Stimulated activated CD4-positive, alpha-beta T cell treated with anti-CD3 and anti-CD28 coated beads, TNF-alpha, amount 100 ng/mL, for 1 hour (primary cell): ENCODE measurements at regions not wholly inside any gene's neighbourhood (a gene's known extent, or its start where the extent isn't known, plus 50 kb on each side); places are given as distances from the start of the nearest gene placed in this dataset.

Experiments used
- DNase-seq, 3 donors: peaks; one replicate each; pipeline ENCODE4 v3.0.0-alpha.2; 2020; ENCODE audit warnings: low read depth in 3 of 3, low spot score in 1 of 3

DNA sequence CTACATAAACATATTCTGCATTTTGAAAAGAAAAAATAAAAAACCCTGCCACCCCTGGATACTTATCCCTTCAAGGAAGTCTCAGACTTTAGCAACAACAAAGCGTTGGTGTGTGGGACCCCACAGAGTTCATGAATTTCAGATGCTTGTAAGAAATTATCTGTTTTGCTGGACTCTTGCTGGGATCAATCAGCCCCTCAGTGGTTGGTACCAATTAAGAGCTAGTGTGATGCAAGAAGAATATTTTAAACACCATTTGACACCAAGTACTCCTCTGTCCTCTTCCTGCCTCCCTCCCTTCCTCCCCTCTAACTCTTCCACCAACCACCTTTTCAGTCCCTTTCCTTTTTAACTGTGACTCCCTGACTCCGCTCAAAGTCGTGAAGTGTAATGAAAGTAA, 51.5 kb downstream of the SST start:
- DNase-seq: no peak

DNA sequence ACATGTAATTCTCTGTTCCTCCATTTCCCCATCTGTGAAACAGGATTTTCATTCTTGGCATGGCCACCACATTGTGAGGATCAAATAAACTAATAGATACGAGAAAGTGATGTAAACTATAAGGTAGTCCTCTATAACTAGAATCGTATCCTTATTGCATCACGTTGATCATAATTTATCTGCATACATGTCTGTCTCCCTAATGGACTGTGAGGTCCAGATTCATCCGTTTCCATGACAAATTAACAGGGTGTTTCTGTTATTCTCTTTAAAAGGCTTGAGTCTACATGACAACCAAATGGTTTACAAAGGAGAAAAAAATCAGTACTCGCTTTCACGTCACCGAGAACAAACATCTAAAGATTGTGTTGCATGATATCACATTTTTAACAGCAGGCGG, 53.0 kb downstream of the SST start:
- DNase-seq: no peak

DNA sequence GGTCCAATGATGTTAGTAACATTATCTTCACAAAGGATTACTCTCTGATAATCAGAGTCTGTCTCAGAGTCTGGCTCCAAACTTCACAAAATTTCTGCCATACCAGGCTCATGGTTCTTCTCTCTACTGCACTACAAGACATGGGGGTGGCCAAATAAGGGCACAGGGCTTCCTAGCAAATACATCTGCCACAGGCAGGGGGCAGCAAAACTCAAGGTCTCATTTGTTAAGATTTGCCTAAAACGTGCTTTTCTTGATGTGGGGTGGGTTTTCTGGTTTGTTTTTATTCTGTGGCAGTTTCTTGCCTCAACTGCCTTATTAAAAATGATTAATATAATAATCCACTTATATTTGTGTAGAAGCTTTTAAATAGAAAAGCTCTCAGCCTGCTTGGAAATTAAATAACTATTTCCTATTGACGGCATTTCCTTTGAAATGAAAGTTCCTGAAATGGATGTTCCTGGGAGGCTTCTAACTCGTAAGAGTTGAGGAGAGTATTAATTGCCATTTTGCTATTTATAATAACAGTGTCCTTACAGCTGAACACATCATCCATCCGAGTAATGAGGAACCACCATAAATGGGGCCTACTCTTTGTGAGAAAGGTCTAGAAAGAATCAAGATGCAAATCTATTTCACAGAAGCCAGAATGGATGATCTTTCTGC, 53.8 kb downstream of the SST start:
- peak in 2 of 3 donors; percentile 1 to 39 for DNase-seq

DNA sequence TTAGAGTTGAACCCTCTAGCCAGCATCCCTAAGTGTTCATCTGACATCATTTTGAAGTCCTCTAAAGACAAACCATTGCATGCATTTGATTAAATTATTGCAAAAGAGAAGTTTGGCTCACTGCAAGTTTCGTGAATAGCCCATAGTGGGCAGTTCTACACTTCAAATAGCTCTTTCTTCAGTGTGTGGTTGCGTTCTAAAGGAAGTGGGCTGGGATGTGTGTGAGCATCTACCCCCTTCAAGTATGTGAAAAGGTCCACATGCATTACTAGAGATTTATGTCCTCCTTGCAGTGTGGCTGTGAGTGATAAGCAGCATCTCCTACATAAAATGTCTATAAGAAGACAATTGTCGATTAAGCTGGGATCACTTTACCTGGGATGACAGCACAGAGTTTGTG, 54.6 kb downstream of the SST start:
- no peak for DNase-seq

DNA sequence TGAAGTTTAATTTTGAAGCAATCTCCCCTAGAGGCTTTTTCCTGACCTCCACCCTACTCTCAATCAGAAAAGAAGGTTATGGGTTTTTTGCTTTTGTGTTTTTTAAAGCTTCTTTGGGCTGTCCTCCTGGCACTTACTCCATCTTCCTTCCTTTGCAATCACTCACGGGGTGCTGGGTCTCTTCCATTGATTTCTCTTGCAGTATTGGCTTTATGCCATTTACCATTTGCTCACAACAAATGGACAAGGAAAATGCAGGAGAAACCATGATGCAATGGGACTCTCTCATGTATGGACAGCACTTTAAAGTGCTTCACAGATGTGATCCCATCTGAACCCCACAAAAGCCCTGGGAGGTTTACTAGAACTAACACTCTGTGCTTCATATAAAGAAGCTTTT, 57.5 kb downstream of the SST start:
- no peak for DNase-seq

DNA sequence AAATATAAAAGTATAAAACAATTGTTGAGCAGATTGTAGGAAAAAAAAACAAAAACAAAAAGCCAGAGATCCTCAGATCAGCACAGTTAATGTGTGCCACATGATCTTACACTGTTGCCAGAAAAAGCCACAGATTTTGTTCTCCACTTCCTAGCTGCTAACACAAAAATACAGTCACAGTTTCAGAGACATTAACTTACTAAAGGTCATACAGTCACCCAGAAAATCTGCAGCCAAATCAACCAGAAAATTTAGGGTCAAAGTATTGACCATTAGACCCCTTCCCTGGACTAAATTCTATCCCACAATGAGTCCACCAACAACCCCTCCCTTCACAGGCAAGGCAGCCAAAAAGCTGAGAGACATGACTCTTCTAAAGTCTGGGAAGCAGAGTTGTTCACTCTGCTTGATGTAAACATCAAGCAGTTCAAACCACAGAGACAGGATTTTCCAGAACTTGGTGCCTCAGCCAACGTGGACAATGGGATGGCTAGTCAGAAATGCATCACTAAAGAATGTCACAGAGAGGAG, 59.1 kb downstream of the SST start:
- no peak for DNase-seq

DNA sequence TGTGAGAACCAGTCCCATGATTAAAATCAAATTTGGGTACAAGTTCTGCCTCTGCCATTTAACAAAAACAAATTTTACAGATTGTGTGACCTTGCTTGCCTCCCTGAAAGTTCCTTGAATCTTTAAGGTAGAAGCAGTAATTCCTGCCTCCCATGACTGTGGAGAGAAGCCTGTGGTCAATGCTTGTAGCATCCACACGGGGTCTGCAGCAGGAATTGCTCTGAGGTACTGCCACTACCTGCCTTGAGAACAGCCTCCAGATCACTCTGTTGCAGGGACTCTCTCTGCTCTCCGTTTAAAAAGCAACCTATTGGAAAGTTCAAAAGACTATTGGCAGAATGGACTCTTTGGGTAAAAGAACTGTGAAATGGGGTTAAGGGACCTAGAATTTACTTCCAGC, 75.9 kb downstream of the SST start:
- no peak for DNase-seq

DNA sequence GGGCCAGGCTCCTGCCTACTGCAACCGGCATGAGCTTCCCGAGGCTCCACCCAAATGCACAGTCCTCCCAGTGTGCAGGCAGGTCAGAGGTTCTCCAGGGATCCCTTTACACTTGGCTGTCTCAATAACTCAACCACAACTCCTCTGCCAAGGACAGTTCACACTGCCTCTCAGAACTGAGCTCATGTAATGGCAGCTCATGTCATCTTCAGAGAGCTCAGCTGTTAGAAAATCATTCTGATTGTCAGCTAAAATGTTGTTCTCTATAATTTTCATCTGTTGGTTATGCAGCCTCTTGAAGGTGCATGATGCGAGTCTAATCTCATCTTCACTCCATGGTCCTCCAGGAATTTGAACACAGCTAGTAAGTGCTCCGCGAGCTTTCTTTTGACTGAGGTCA, 76.7 kb downstream of the SST start:
- DNase-seq: no peak

DNA sequence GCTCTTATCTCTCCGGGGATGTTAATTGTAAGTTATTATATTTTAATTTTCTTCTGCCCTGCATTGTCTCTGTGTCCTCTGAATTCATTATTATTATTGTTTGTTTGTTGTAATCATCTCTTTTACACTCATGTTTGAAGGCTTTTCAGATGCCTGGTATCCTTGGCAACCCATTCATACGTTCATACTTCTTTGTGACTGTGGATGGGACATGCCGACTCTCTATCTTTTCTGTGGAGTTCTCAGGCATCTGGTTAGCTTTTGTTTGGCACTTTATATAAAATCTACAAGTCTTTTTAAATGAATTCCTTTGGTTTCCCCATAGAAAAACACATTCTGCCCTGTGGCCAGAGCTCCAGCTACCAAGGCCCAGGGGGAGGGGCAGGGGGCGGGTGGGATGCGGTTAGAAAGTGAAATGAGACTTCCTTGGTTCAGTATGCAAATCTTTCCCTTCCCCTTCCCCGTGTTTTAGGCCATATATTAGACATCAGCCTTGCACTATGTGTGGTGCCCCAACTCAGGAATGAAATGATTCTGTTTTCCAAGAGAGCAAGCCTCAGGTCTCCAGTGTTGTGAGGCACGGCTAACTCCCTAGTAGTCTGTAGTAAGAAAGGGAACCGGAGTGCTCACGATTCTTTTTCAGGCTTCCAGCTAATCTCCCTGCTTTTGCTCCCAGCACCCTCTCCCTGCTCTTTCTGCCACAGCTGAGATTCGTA, 79.2 kb downstream of the SST start:
- no peak for DNase-seq

DNA sequence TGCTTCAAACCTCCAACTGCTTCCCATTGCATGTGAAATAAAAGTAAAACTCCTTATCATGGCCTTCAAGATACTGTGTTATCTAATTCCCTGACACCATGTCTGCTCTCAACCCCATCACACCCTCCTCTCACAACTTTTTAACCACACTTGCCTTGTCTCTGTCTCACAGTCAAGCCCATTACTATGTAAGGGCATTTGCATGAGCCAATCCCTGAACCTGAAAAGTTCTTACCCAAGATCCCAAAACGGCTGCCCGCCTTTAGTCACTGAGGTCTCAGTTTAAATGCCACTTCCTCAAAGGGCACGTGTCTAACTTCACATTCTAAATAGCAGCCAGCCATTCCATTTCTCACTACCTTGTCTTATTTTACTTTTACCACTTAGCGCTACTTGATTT, 83.1 kb downstream of the SST start:
- no peak for DNase-seq

DNA sequence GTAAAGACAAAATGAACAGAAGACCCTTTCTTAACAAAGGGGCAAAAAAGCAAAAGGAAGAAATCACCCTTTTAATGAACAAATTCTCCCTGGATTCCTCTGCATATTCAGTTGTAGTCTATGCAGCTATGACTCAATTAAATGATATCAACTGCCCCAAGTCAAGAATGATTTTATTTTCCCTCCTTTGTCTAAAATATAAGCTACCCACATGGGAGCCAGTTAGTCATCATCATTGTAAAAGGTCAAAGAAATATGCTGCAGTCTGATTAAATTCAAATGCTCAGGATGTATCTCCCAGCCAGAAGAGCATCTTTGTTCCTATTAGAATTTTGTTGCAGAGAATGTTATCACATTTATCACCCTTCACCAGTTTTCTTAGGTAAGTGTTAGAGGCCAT, 84.0 kb downstream of the SST start:
- DNase-seq: no peak

DNA sequence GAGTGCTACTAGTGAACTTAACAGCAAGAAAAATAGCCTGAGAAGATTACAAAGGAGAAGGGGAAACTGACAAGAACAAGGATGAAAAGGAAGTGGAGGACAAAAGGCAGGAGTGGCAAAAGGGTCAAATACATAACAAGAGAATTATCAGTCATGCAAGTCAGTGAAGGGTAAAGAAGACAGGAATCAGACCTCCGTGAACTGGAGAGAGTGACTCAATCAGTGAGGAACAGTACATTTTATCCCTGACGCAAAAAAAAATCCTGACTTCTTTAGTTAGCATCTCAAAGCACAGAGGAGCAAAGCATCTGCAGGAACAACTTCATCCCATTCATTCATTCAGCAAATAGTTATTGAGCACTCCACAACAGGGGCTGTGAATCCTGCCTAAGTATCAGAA, 97.8 kb downstream of the SST start:
- DNase-seq: no peak

DNA sequence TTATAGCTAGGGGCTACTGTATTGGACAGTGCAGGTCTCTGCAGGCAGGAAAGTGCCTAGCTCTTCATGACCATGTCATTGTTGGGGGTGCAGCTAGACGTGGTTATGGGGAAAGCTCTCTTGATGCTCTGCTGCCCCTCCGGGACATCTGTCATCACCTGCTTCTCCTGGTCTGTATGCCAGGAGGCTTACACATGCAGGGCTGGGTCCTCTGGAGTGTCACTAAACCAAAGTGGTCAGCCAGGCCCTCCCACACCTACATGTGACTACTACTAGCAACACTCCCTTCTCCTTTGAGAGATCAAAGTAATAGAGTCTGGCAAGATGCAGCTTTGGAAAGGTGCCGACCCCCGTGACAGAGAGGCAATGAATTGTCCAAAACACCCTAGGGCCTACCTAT, 98.5 kb downstream of the SST start:
- no peak for DNase-seq

DNA sequence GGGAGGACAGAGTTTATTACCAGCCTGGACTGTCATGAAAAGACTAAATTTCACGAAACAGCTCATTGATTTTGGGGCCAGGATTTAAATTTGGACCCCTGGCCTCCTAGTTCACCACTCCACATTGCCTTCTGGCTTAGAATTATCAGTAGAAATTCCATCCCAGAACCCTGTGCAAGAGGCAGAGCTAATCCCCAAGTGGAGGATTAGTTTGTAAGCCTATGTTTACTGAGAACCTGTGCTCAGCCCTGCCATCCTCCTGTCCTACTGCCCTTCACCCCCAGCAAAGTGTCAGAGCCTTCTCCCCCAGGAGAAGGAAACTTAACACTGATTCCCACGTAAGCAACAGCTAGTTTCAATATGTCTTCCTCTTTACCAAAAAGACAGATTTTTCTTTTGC, 99.4 kb downstream of the SST start:
- no peak for DNase-seq

DNA sequence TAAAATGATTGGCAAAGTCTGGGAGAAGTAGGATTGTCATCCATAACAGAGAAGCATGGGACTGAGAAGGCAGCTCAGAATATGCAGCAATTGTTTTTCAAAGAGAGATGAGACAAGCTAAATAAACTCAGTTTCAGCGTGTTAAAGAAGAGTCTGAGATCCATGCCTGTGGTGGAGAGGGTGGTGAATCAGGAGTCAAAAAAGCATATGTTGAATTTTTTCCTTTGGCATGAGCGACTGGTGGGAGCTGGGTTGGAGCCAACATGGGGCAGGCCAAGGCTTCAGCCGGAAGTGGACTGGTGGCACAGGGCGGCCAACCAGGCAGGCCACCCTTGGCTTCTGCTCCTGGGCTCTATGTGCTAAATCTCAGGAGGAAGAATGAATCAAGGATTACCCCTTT, 102.0 kb downstream of the SST start:
- DNase-seq: no peak

DNA sequence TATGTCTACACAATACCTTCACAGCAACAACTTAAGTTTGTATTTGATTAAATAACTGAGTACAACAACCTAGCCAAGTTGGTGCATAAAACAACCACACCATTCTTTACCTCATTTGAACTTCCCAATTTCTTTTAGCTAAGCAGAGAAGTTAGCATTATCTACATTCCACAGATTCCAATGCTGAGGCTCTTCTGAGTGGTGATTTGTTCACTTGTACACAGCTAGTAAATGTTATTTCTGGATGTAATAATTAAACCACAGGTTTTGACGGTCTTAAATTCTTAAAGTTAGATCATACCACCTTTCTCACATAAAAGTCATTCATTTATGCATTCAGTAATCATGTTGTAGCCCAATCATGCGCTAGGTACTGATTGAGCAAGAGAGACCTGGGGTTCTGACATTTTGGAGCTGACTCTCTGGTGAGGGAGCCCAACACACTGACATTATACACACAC, 102.5 kb downstream of the SST start:
- DNase-seq: no peak

DNA sequence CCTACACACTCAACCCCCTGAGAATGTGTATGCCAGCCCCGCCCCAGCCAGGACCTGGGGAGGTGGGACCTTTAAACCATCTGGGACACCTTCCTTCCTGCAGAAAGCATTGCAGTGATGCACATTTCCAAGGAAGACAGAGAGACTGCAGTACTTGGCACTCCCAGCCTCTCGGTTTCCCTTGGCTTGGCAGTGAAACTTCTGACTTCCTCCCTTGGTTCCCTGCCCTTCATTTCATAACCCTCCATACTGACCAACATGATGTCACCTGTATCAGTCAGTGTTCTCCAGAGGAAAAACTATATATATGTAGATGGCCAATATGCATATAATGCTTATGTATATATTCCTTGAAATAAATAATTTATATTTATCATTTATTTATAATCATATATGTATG, 103.2 kb downstream of the SST start:
- DNase-seq: no peak

DNA sequence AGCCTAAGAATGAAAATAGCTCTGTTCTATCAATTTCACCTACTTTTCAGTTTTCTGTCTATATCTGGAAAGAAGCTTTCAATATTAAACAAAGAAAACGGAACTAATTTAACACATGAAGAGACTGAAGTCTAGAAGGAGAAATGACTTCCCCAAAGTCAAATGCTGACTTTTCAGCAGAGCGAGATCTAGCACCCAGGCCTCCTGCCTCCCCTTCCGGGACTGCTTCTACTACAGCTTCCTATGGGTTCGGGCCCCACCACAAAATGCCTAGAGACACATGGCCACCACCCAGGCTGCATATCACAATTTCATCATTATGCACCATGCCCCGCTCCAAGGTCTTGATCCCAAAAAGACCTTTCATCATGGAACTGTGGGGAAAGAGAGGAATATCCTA, 104.5 kb downstream of the SST start:
- DNase-seq: no peak

DNA sequence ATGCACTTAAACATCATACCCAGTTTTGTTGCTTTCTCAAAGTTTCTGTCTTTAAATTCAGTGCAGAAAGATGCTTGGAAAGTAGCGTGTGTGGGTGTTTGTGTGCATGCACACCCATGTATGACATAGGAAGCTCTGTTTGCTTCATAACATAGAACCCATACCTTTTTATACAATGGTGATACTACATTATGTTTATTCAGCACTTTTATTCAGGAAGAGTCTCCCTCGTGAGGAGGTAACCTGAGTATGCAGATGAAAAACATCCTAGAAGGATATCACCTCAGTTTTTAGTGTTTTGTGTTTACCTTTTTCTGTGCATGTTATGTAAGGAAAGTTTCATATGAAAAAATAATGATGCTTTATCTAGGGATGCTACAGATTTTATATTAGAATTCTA, 111.2 kb downstream of the SST start:
- DNase-seq: no peak

DNA sequence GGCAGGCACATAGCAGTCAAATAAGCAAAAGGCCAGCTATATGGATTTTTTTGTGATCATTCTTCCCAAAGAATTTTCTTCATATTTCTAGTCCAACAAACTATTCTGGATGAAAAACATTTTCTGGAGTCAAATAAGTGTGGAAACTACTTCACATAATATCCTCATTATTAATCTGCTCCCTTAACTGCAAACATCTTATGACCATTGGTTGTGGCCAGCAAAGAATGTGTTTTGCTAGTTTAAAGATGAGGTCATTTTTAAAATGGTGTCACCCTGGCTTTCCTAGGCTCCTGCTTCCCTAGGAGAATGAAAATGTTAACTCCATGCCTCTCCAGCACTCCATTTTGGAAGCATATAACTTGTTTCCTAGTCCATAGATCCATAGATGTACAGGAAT, 118.8 kb downstream of the SST start:
- DNase-seq: no peak

DNA sequence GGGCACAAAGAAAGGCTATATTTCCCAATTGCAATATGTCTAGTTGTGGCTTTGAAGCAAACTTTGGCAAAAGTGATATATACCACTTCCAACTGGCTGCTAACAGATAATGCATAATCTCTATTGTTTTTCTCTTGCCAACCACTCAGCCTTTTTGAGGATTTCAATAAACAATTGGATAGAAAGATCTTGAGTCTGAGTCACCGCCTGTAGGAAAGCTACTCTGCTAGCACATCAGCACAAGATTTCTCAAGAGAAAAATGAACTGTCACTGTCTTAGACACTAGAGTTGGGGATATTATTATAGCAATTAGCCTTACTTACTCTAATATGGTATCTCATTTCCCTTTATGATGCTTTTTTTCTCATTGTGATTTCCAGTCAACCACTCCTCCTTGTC, 119.7 kb downstream of the SST start:
- no peak for DNase-seq

DNA sequence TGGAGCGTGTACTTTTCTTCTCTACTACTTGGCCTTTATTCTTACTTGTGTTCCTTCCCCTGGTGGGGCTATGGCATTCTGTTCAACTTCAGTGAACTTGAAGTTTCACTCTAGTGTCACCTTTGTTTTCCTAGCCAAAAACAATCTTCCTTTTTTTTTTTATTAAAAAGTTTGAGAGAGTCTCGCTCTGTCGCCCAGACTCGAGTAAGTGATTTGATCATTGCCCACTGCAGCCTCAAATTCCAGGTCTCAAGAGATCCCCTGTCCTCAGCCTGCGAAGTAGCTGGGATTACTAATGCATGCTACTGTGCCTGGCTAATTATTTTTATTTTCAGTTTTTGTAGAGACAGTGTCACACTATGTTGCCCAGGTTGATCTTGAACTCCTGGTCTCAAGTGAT, 124.8 kb downstream of the SST start:
- DNase-seq: no peak

DNA sequence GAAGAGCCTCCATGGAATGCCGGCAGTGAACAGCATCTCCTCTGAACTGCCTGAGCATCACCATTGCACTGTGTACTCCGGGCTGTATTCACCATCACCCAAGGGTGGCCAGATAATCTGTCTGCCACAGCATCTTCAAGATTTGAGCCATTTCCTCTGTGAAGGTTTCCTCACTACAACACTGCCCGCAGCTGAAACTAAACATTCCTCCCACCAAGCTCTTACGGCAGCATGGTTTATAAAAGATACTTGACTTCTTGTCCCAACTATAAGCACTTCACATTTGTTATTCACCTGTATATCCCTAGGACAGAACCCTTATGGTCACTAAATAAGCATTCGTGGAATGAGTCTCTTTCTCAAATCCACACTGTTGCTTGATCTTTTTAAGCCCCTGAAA, 125.9 kb downstream of the SST start:
- DNase-seq: no peak
